Fibroblast of pulmonary artery (primary cell): ENCODE measurements at regions not wholly inside any gene's neighbourhood (a gene's known extent, or its start where the extent isn't known, plus 50 kb on each side); places are given as distances from the start of the nearest gene placed in this dataset.
"Not testable (repeated sequence)": the region's sequence is repeated elsewhere in the genome, so short reads cannot be mapped to it uniquely, and the experiment has no call there.

Source experiments
- DNase-seq: peaks from one replicate; pipeline ENCODE4 v3.0.0-alpha.2; 2010; ENCODE audit warnings: low read depth
- H3K4me3 ChIP-seq: replicated peaks from 2 replicates; pipeline ENCODE4 v1.5.1; 2011; ENCODE audit warnings: low read depth, mild to moderate bottlenecking, control low read depth, low read length, moderate library complexity
- TF ChIP-seq, protein P1 (sequence below): IDR thresholded peaks from 2 replicates; pipeline ENCODE4 v1.5.1; 2011; ENCODE audit warnings: mild to moderate bottlenecking, control low read depth, low read length, inconsistent platforms; ENCODE audit errors: missing control alignments

DNA sequence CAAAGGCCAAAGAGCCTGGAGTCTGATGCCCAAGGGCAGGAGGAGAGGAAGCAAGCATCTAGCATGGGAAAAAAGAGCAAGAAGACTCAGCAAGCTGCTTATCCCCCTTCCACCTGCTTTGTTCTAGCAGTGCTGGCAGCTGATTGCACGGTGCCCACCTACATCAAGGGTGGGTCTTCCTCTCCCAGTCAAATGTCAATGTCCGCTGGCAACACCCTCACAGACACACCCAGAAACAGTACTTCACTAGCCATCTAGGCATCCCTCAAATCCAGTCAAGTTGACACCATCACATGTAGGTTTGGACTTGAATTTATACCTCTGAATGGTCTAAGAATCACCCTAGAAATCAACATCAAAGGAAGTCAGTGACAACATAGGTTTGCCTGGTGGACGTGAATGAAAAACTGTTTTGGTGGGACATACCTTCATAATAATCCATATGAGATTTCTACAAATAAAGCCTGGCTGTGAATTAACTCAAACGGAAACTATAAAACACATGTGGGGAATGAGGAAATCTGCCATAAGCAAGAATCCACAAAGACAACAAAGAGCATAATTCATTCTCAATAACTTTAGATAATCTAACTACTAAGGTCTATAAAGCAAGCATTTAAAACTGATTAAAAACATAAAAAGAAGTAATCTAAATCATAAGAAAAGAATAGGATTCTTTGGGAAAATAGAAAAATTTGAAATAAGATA, 185.8 kb upstream of the JADE1 start:
- DNase-seq = no peak
- TF ChIP-seq, protein P1, sequence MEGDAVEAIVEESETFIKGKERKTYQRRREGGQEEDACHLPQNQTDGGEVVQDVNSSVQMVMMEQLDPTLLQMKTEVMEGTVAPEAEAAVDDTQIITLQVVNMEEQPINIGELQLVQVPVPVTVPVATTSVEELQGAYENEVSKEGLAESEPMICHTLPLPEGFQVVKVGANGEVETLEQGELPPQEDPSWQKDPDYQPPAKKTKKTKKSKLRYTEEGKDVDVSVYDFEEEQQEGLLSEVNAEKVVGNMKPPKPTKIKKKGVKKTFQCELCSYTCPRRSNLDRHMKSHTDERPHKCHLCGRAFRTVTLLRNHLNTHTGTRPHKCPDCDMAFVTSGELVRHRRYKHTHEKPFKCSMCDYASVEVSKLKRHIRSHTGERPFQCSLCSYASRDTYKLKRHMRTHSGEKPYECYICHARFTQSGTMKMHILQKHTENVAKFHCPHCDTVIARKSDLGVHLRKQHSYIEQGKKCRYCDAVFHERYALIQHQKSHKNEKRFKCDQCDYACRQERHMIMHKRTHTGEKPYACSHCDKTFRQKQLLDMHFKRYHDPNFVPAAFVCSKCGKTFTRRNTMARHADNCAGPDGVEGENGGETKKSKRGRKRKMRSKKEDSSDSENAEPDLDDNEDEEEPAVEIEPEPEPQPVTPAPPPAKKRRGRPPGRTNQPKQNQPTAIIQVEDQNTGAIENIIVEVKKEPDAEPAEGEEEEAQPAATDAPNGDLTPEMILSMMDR = no peak

DNA sequence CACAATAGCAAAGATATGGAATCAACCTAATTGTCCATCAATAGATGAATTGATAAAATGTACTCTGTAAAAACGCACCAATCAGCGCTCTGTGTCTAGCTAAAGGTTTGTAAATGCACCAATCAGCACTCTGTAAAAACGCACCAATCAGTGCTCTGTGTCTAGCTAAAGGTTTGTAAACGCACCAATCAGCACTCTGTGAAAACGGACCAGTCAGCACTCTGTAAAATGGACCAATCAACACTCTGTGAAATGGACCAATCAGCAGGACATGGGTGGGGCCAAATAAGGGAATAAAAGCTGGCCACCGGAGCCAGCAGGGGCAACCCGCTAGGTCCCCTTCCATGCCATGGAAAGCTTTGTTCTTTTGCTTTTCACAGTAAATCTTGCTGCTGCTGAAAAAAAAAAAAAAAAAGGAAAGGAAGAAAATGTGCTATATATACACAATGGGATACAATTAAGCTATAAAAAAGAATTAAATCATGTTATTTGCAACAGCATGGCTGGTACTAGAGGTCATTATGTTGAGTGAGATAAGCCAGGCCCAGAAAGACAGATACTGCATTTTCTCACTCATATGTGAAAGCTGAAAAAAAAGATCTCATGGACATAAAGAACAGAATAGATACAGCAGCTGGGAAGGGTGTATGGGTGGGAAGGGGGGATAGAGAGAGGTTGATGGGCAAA, 189.1 kb upstream of the JADE1 start:
- H3K4me3 ChIP-seq, DNase-seq: not testable (repeated sequence)

More for the DNA sequence above, 185.8 kb upstream of the JADE1 start:
- no peak overlapping the region for H3K4me3 ChIP-seq

DNA sequence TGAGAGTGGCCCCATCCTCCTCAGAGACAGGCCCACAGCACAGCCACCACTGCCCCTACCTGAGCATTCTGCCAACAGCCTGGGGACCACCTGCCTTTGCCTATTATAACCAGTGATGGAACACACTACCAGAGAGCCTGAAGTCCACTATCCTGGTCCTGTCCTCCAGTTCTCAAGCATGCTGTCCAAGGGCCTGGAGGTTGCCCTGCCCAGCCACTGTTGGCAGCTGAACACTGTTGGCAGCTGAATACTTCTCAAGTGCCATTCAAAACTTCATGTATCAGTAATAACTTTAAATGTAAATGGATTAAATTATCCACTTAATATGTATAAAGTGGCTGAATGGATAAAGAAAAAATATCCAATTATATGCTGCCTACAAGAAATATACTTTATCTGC, 194.3 kb upstream of the JADE1 start:
- no peak overlapping the region for H3K4me3 ChIP-seq
- TF ChIP-seq, protein P1 = no peak
- DNase-seq = no peak

DNA sequence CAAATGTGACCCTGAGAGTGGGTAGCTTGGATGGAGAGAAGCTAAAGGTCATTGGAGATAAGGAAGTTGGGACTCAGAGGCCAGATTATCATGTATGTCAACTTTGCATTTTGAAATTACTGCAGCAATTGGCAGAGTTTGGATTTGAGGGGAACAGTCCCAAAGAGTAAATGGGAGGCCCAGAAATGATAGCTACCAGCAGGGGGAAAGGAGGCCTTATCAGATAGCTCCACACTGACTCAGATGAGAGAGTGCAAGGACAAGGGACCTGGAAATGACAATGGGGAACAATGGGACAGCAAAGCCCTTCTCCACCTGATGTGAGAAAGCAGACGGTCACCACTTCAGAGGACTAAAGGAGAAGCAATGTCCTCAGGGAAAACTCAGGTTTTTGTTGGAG, 201.5 kb upstream of the JADE1 start:
- TF ChIP-seq, protein P1 = no peak
- DNase-seq = no peak
- no peak overlapping the region for H3K4me3 ChIP-seq

- no peak overlapping the region for H3K4me3 ChIP-seq
- DNase-seq = peak; percentile 33
- TF ChIP-seq, protein P1 = no peak
These were observed 203.3 kb upstream of the JADE1 start for GRCh38 chr4:128606173-128606572.

DNA sequence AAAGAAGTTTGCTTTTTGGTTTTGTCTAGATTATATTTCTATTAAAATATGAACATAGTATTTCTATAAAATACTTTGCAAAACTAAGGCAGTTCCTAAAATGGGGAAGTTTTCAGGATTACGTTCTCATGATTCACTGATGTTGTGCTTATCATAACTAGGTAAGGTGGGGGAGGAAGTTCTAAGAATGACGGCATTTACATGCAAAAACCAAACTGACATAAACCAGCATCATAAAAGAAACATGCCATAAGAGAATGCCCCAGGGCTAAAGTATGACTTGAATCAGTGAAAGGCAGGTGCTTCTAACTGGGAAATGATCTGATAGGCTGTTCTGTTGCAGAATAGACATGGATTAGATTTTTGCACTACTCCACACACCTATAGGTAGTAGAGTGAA, 204.7 kb upstream of the JADE1 start:
- TF ChIP-seq, protein P1 = no peak
- H3K4me3 ChIP-seq = no peak overlapping the region
- peak; percentile 49 for DNase-seq

GRCh38 chr4:128604204-128604603, 205.3 kb upstream of the JADE1 start:
- no peak for DNase-seq
- TF ChIP-seq, protein P1 = no peak
- no peak overlapping the region for H3K4me3 ChIP-seq
